Mesothelial cell of epicardium (in vitro differentiated cells): ENCODE measurements at regions not wholly inside any gene's neighbourhood (a gene's known extent, or its start where the extent isn't known, plus 50 kb on each side); places are given as distances from the start of the nearest gene placed in this dataset.

Experiments used
- DNase-seq, 2 experiments: peaks; one replicate each; pipeline ENCODE4 v3.0.0; 2021; ENCODE audit warnings: low spot score in 2 of 2; ENCODE audit not compliant: unreplicated experiment in 2 of 2
- H3K27ac Mint-ChIP-seq: 2 replicates; pipeline ENCODE4 v1.8.0; 2021; ENCODE audit warnings: mixed read lengths
- H3K27me3 Mint-ChIP-seq: 2 replicates; pipeline ENCODE4 v1.8.0; 2021; ENCODE audit warnings: low read depth, mixed read lengths
- H3K36me3 Mint-ChIP-seq: 2 replicates; pipeline ENCODE4 v1.8.0; 2021; ENCODE audit warnings: mixed read lengths
- H3K4me1 Mint-ChIP-seq: 2 replicates; pipeline ENCODE4 v1.8.0; 2021; ENCODE audit warnings: mixed read lengths
- H3K4me3 Mint-ChIP-seq: 2 replicates; pipeline ENCODE4 v1.8.0; 2021; ENCODE audit warnings: mild to moderate bottlenecking, moderate library complexity, mixed read lengths
- H3K9me3 Mint-ChIP-seq: 2 replicates; pipeline ENCODE4 v1.8.0; 2021; ENCODE audit warnings: mixed read lengths
- CTCF ChIP-seq: fragments of 200-600 bp; sonication (generic); IDR thresholded peaks from one replicate; pipeline ENCODE4 v1.5.0; 2021; ENCODE audit warnings: antibody characterized with exemption; ENCODE audit not compliant: unreplicated experiment

DNA sequence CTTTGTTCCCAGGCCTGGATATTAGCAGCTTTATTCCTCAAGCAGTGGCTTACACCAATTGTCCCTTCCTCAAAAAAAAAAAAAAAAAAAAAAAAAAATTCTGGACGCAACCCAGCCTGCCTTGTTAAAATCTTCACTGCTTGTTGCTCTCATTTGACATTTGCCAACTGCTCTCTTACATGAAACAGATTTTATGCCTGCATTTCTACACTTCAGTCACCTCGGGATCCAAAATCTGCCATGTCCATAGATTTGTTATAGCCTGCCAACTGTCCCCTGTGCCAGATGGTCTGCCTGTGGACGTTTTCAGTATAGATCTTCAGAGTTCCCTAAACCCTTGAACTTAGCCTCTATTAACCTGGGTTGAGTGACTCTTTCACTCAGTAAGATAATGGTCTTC, 651.5 kb downstream of the FSCB start:
- H3K36me3 Mint-ChIP-seq: no peaks in the 10 kb centered on the region
- no peaks in the 10 kb centered on the region for H3K27me3 Mint-ChIP-seq
- no peaks in the 10 kb centered on the region for H3K4me1 Mint-ChIP-seq
- no peak for DNase-seq
- H3K27ac Mint-ChIP-seq: no peak overlapping the region
- no peak for TF ChIP-seq CTCF
- no peak overlapping the region for H3K4me3 Mint-ChIP-seq
- peaks cover 2% of the 10 kb centered on the region for H3K9me3 Mint-ChIP-seq

GRCh38 chr14:43853541-43853940, 653.5 kb downstream of the FSCB start:
- Mint-ChIP-seq H3K4me3 (no peak overlapping the region), H3K4me1 (no peaks in the 10 kb centered on the region), H3K36me3 (no peaks in the 10 kb centered on the region), H3K27ac (no peak overlapping the region), H3K27me3 (no peaks in the 10 kb centered on the region), H3K9me3 (peaks cover 4% of the 10 kb centered on the region)
- DNase-seq: no peak
- TF ChIP-seq CTCF: no peak

DNA sequence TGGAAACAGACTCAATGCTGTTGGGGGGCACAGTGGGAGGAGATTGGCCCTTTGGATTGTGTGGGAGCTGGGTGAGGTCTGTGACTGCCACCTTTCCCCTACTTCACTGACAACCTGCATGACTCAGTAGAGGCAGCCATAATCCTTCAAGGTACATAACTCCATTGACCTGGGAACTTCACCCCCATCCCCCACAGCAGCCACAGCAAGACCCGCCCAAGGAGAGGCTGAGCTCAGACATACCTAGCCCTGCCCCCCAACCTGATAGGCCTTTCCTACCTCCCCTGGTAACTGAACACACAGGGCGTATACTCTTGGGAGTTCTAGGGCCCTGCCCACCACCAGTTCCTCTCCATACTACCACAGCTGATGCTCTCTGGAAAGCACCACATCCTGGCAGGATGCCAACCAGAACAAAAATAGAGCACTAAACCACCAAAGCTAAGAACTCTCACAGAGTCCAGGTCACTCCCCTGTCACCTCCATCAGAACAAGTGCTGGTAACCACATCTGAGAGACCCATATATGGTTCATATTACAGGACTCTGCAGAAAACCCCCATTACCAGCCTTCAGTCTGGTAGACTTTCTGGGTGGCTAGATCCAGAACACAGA, 703.9 kb downstream of the FSCB start:
- no peaks in the 10 kb centered on the region for H3K4me1 Mint-ChIP-seq
- no peak for DNase-seq
- TF ChIP-seq CTCF: no peak
- no peaks in the 10 kb centered on the region for H3K27me3 Mint-ChIP-seq
- H3K9me3 Mint-ChIP-seq: peaks cover 56% of the 10 kb centered on the region
- no peaks in the 10 kb centered on the region for H3K36me3 Mint-ChIP-seq
- no peak overlapping the region for H3K4me3 Mint-ChIP-seq
- H3K27ac Mint-ChIP-seq: no peak overlapping the region

GRCh38 chr14:43795600-43796228, 711.4 kb downstream of the FSCB start:
- Mint-ChIP-seq H3K27me3 (no peaks in the 10 kb centered on the region), H3K27ac (peak overlapping the region; percentile 6)

GRCh38 chr14:43793579-43793978, 713.5 kb downstream of the FSCB start:
- H3K27ac Mint-ChIP-seq: no peak overlapping the region

More at GRCh38 chr14:43795600-43796228, 711.4 kb downstream of the FSCB start:
- no peaks in the 10 kb centered on the region for H3K36me3 Mint-ChIP-seq
- H3K4me3 Mint-ChIP-seq: no peak overlapping the region
- peaks cover 14% of the 10 kb centered on the region for H3K4me1 Mint-ChIP-seq
- TF ChIP-seq CTCF: peak; percentile 55
- DNase-seq: no peak
- peaks cover 3% of the 10 kb centered on the region for H3K9me3 Mint-ChIP-seq

More at GRCh38 chr14:43793579-43793978, 713.5 kb downstream of the FSCB start:
- H3K4me3 Mint-ChIP-seq: no peak overlapping the region
- DNase-seq: no peak
- H3K9me3 Mint-ChIP-seq: no peaks in the 10 kb centered on the region
- H3K27me3 Mint-ChIP-seq: no peaks in the 10 kb centered on the region
- TF ChIP-seq CTCF: no peak
- peaks cover 14% of the 10 kb centered on the region for H3K4me1 Mint-ChIP-seq
- H3K36me3 Mint-ChIP-seq: no peaks in the 10 kb centered on the region
